Hindlimb muscle (tissue), 1 donor: ENCODE measurements at regions not wholly inside any gene's neighbourhood (a gene's known extent, or its start where the extent isn't known, plus 50 kb on each side); places are given as distances from the start of the nearest gene placed in this dataset.

Experiments
- DNase-seq: peaks from one replicate; pipeline ENCODE4 v3.0.0-alpha.2; 2013

DNA sequence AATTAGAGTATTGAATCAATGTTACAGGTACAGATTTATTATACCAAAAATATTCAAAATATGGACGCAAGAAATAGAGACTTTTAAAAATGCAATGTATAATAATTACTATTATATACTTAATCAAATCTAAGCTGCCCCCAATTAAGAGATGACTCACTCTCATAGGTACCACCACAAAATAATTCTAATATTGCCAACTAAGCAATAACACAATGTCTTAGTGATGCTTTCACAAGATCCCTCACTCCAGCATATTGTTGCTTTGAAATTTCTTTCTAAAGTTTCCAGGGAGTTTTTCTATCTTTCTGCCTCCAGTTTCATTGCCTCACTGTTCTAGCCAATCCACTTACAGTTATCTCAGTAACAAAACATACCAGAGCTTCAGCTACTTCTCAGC is 270.0 kb upstream of the PABPC4L start:
- no peak for DNase-seq

DNA sequence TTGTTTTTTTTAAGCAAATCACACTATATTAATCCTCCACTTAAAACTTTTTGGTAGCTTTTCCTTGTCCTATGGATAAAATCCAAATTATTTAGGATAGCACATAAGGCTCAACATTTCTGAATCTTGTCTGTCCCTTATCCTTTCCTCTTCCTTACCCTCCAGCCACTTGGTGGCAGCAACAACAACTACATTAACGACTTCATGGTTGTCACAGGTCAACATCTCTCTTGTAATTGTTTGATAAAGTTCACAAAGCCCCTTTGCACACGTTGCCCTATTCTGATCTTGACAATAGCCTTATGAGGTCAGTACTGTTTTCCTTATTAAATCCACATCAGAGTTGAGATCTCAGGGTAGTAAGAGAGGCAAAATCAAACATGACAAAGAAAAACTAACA is 269.0 kb upstream of the PABPC4L start:
- no peak for DNase-seq

DNA sequence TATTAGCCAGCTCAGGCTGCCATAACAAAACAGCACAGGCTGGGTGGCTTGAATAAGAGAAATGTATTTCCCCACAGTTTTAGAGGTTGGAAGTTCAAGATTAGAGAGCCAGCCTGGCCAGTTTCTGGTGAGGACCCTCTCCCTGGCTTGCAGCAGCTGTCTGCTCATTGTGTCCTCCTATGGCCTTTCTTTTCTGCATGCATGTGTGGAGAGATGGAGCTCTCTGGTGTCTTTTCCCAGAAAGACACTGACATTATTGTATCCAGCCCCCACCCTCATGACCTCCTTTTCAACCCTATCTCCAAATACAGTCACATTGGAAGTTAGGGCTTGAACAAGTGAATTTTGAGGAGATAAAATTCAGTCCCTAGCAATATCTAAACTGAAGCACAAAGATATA is 263.8 kb upstream of the PABPC4L start:
- no peak for DNase-seq

DNA sequence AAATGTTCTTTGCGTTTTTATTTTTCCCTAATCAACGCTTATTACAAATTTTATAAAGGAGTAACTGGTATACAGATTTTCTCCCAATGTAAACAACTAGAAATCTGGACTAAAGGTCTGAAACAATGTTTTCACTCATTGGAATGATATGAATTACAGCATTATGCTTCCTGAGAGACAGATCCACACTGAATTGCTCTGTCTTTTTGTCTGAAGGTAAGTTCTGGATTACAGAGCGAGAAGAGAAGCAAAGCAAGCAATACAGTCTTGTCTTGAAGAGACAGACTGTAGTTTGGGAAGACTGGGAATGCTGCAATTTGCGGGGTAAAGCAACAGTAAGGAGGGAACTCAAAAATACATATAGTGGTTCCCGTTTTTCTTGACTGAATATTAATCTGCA is 262.2 kb upstream of the PABPC4L start:
- no peak for DNase-seq

DNA sequence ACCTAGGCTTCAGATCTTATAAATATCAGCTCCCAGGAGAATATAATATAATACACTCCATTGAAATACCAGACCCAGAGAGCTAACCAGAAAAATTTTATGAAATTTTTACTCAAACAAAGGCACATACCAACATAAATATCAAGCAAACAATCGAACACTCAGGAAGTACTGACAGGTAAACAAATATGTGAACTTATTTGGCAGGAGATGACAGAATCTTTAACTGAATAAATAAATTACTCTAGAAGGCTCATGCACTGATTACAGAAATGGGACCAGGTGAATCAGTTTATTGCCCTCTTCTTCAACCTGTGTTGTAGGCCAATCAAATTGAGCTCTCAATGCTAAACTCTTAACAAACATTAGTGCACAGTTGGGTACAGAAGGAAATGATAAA is 225.2 kb upstream of the PABPC4L start:
- DNase-seq = no peak

DNA sequence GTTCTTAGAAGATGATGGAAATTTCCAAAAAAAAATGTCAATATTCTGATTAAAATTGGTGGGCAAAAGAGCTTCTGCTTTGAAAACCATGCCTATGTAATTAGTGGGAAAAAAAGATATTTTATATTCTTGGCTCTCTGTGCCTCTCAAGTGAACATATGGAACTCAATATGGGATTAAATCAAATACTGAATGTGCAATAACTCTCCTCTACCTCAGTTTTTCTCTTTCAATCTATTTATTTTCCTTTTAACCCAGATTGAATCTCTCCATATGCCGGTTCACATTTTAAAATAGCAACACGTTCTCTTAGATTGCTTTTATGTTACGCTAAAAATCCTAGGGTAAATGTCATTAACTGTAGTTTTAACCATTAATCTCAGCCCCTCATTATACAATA is 224.2 kb upstream of the PABPC4L start:
- no peak for DNase-seq

DNA sequence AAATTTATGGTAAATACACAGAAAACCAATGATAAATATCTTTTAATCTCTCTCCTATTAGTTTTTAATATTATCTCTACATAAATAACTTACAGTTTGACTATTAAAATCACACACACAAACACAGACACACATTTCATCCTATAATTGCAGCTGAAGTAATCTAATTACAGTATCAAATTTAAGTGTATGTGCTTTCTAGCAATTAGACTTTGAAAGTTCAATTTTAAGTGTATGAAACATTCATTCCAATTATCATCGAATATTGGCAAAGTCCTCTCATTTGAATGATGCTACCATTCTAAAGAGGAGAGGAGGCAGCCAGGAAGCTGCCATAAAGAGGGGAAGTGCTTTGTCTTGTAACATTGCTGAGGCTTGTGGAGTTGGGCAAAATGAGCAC is 221.2 kb upstream of the PABPC4L start:
- no peak for DNase-seq

DNA sequence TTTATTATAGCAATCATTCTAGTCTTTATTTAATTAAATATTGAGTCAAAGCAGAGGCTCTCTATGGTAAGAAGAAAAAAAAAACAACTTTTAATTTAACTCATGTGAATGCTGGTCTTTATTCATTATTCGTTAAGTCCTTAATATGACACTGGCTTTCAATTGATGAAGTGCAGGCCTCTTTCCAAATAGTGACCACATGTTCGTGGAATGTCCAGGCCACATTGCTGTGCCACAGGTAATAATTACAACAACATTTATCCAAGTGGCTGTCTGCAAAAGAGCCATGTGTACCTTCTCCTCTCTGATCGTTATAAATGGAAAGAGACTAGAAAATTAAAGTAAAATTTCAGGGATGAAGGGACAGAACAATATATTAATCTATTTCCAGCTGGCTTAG is 220.1 kb upstream of the PABPC4L start:
- no peak for DNase-seq

DNA sequence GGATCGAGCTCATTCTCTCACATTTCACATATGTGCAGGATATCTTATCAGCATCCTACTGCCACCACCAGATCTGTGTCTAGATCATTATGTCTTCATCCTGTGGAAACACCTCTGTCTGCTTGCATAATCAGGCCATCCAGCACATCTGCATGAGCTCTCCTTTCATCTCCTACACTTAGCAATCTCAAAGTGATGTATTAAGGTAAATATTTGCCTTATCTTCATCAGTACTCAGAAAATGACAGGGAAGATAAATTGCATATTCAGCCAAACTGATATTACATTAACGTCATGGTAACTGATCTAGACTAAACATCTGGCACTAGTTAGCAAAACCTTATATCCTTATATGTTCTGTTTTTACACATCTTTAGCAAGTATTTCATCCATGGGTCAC is 207.3 kb upstream of the PABPC4L start:
- DNase-seq = no peak

DNA sequence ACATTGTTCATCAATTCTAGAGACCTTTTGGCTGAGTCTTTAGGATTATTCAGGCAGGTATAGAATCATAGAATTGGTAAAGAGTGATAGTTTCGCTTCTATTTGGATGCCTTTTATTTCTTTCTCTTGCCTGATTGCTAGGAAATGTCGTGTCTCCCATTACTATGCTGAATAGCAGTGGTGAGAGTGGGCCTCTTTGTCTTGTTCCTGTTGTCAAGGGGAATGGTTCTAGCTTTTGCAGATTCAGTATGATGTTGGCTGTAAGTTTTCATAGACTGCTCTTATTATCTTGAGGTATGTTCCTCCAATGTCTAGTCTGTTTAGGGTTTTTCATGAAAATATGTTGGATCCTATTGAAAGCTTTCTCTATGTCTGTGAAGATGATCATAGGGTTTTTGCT is 200.2 kb upstream of the PABPC4L start:
- no peak for DNase-seq

DNA sequence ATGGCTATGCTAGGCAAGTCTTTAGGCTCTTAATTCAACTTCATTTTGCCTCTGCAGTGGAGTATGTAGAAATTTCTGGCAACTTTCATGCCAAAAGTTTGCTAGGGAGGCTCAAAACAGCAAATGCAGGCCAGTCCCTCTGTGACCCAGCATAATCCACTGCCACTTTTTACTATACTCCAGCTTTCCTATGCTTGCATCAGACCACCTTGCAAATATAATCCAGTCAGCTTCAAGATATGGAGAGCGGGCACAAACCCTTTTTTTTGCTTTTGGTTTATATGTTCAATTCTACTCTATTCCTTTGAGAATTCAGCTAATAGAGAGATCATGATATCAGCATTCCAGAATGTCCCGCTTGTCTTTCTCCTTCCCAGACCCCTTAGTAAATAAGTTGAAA is 192.0 kb upstream of the PABPC4L start:
- DNase-seq = no peak

DNA sequence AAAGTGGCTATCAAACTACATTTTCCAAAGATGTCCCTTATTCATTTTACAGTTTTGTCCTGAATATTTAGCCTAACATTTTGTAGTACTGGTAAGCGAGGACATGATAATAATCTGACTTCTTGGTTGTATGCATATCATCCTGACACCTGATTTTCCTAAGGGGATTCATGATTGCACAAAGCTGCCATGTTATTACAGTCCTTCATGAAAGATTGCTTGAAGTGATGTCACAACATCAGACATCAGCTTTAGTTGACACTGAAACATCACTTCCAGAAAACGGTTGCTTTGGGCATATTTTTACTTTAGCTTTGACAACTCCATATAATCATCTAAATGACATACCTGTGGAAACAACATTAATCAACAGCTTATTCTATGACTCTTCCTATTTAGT is 188.7 kb upstream of the PABPC4L start:
- no peak for DNase-seq

DNA sequence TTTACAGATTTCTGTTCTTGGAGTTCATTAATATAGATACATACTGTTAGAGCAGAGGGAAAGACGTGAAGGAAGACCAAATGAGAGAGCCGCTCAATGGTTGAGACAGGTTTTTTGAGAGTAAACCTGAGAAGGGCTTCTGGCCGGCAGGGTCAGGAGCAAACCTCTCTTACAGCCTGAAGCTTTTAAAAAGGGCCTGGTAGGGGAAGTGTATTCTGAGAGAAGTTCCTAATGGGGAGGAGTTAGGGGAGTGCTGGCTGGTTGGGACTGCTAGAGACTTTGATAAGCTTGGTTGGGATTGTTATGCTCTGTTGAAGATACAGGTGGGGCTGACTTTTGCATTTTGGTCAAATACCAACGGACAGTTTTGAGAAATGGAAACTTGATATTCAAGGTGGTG is 186.8 kb upstream of the PABPC4L start:
- DNase-seq = no peak

DNA sequence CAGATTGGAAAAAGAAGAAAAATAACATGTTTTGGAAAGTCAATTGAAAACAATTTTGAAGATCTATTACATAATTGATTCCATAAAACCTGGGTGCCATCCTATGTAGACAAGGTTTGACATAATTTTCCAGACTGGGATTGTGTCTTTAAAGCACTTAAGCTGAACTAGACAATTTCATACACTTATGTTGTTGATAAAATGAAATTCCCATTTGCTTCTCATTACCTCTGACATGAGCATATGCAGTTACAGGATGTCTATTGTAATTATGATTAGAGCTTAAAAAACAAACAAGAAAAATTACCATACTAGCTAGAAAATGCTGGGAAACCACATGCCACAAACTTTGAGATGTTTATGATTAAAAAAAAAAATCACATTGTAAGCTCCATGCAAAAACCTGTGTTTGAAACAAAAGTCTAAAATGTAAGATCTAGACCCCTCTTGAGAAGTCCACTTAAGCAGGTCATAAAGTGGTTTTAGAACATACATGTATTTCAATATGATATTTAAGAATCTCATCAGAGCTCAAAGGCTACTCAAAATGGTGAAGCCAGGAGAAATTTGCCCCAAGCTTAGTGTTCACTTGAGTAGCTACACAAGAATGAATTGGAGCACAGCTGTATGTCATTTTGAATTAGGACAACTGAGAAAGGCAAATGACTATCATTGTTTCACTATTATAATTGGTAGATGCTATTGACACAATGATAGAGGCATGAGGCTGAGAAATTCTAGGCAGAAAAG is 181.1 kb upstream of the PABPC4L start:
- no peak for DNase-seq

DNA sequence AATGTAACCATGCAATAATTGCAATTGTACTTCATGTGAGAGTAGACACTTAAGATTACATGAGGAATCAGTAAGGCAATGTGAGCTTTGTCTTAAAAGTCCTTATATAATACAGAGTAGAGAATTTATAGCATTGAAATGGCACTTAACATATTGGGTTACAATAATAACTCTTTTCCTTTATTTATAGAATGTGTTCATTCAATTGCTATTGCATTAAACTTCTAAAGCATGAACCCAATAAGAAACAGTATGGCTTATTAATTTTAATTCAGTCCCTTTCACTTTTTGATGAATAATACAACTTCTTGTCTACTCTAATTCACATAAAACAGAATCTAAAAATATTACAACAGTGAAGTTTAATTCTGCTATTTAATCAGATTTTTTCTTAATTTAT is 174.2 kb upstream of the PABPC4L start:
- no peak for DNase-seq

DNA sequence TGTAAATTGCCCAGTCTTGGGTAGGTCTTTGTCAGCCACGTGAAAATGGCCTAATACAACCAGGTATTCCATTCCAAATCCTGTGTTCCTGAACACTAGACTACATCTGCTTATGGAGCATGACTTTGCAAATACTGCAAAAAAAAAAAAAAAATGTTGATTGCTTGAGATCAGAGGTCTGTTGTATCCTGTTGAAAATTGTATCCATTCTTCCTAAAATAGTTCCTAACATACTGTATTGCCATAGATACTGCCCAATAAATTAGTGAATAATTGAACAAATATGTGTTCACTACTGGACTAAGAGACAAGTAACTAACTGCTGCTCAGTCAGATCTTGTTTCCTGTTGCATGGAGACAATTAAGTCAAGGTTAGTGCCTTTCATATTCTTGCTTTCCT is 164.3 kb upstream of the PABPC4L start:
- no peak for DNase-seq

DNA sequence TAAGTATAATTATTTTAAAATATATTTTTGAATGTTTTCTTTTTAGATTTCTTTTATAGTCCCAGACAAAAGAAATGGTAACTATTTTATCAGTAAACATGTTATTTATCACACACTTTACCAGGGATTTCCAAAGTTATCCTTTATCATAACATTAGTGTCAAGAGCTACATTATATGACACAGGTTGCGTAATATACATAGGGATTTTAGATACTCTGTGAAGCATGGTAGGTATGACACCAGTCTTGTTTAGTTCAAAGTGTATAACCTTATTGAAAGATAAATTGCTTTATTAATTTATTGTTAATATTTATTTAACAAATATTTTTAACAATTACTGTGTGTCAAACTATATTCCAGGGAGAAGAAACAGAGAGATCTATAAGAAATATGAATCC is 163.3 kb upstream of the PABPC4L start:
- DNase-seq = no peak

DNA sequence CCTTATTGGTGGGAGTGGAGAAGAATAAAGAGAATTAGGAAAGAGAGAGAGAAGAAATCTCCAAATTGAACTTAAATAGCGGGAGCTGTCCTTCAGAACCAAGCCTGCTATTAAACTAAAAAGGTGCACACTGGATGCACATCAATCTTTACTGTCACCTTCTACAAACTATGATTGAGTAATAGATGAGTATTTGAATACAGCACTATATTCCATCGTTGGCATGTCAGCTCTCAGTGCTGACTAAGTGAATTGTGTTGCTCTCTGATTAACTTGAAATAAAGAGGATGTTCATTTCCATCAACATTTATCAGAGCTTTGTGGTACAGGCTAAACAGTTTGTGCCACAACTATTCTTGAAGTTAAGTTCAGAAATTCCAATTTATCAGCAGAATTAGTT is 143.7 kb upstream of the PABPC4L start:
- no peak for DNase-seq

DNA sequence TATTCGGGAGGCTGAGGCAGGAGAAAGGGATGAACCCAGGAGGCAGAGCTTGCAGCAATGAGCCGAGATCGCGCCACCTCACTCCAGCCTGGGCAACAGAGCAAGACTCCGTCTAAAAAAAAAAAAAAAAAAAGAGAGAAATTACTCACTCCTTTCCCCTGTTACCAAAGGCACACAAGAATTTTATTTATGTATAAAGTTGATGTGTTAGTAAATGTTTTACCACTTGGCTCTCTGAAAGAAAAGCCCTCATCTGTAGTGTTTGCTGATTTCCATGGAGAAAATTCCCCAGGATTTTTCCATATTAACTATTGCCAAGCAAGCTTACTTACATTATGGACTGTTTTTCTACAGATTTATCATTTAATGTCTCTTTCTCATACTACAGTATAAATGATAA is 142.1 kb upstream of the PABPC4L start:
- no peak for DNase-seq

DNA sequence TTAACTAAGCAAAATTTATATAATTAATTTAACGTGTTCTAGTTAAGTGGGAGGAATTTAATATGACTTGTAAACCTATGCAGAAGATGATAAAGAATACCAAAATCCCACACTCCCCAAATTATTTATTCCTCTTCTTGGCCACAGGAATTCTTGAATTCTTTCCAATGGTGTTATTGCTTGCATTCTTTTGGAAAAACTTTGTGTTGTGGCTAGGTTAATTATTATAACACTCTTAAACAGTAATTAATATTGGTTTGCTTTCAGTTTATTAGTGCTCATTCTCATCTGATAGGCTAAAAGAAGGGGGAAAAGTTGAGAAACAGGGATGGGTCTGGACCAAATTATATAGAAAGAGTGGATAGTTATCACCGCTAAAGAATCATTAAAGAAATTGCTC is 141.5 kb upstream of the PABPC4L start:
- no peak for DNase-seq

DNA sequence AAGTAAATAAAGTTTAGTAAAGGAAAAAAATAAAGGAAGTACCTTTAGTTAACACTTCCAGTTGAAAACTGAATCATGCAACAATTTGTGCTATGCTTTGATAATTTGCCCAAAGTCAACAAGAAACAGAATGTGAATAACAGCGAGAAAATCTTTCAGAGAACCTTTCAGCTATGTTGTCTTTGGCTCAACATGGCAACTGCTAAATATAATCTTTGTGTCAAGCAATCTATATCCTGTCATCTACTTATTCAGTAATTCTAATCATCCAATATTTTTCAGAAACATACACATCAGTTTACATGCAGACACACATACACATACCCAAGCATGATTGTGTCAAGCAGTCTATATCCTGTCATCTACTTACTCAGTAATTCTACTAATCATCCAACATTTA is 136.0 kb upstream of the PABPC4L start:
- no peak for DNase-seq

DNA sequence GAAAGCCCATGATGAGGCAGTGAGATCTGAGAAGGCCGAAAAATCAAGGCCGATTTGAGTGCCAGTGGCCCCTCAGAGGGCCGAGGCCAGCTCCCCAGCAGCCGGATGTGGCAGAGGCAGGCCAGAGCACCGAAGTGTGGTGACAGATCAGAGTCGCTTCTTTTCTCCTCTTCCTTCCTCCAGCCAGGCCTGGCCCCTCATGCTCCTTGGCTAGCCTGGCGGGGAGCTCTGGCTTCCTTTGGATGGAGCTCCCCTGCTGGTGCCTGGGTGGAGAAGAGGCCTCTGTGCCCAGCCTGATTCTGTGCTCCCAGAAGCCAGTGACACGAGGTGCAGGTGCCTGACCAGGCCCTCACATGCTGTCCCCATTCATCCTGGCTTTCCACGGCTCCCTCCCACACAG is 127.2 kb upstream of the PABPC4L start:
- peak; percentile 1 for DNase-seq

DNA sequence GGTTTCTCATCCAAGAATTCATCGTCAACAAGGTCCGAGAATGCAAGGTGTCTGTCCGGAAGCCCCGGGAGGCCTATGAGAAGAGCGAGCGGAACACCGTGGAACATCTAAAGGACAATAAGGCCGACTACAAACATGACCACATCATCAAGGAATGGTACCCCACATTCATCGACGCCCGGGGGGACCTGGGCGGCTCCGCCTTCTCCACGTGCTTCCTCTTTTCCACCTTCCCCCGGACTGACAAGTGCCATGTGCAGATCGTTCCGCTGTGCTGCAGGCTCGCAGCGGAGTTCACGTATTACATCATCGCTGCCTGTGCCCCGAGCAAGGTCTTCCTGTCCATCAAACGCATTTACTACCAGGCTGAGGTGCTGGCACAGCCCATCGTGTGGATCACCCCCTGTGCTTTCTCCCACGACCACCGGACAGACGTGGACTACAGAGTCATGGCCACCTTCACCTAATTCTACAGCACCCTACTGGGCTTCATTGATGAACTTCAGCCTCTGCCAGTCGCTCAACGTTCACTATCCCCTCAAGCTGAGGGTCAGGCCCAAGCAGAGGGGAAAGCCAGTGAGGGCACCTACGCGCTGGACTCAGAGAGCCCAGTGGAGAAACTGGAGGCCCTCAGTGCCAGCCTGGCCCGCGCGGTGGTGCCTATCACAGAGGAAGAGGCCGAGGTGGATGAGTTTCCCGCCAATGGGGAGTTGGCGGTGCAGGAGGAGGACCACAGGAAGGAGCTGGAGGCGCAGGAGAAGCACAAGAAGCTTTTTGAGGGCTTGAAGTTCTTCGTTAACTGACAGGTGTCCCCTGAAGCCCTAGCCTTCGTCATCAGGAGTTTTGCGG is 125.9 kb upstream of the PABPC4L start:
- no peak for DNase-seq

DNA sequence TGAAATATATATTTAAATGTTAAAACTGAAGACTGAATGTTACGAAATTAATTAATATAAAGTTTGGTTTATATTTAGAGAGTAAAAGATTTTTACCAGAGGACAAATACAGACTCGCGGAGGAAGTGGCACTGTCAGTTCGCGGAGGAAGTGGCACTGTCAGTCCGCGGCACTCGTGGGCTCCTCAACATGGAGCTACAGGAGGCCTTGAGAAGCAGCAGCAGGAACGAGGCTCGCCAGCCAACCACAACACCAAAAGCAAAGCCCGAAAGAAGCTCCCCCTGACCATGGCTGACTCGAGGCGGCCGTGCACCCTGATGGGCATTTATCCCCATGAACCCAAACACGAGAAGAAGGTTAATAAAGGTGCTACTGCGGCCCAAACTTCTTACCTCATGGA is 125.3 kb upstream of the PABPC4L start:
- DNase-seq = no peak
